Endothelial cell of umbilical vein (primary cell): ENCODE measurements at regions not wholly inside any gene's neighbourhood (a gene's known extent, or its start where the extent isn't known, plus 50 kb on each side); places are given as distances from the start of the nearest gene placed in this dataset.

Experiments used
- BruUV-seq: library from RNA; stranded (reverse); fragments of 400-500 nt; replicated peaks from 2 replicates; lab custom pipeline; 2021; lab: Mats Ljungman, UMichigan
- CTCF ChIA-PET: fragments of 300-600, 350-600 bp; sonication (Branson Sonifier 250); formaldehyde crosslinking; loops from one replicate; lab custom pipeline; 2021; ENCODE audit warnings: antibody characterized with exemption, inconsistent platforms; lab: Charles Lee
- POLR2A ChIA-PET: fragments of 300-600, 350-600 bp; sonication (Branson Sonifier 250); formaldehyde crosslinking; loops from one replicate; lab custom pipeline; 2021; ENCODE audit warnings: antibody characterized with exemption, inconsistent platforms; lab: Charles Lee
- DNase-seq: peaks from one replicate; pipeline ENCODE4 v3.0.0-alpha.2; 2011; ENCODE audit warnings: low read depth, low spot score
- FAIRE-seq: peaks from 2 replicates; lab custom pipeline; 2011; peaks lifted over from hg19 to GRCh38; lab: Jason Lieb, UNC
- H2AFZ ChIP-seq: 2 replicates; pipeline ENCODE4 v1.6.0; 2012; ENCODE audit warnings: low read depth, low read length, control low read depth, inconsistent platforms
- H3K27ac ChIP-seq: 2 replicates; pipeline ENCODE4 v1.5.1; 2011; ENCODE audit warnings: low read depth, mild to moderate bottlenecking, control low read depth, low read length, moderate library complexity; ENCODE audit not compliant: insufficient read depth
- H3K27me3 ChIP-seq, 2 experiments: 2 replicates each; pipeline versions ENCODE4 v1.6.0 to v1.6.1; 2011; ENCODE audit warnings: low read length in 2 of 2, mixed read lengths in 1 of 2; ENCODE audit not compliant: control insufficient read depth in 2 of 2, insufficient read depth in 2 of 2
- H3K36me3 ChIP-seq, 2 experiments: 2 replicates in 1 of 2; 3 replicates in 1 of 2; pipeline ENCODE4 v1.5.1; 2011; ENCODE audit warnings: low read length in 2 of 2, mild to moderate bottlenecking in 1 of 2, moderate library complexity in 1 of 2; ENCODE audit not compliant: control insufficient read depth in 2 of 2, insufficient read depth in 2 of 2; ENCODE audit errors: extremely low read depth in 1 of 2
- H3K4me1 ChIP-seq: 3 replicates; pipeline ENCODE4 v1.5.1; 2011; ENCODE audit warnings: mild to moderate bottlenecking, low read length; ENCODE audit not compliant: control insufficient read depth, insufficient read depth; ENCODE audit errors: extremely low read depth
- H3K4me2 ChIP-seq: 2 replicates; pipeline ENCODE4 v1.6.1; 2011; ENCODE audit warnings: low read length, control low read depth, mixed read lengths; ENCODE audit not compliant: insufficient read depth
- H3K4me3 ChIP-seq, 3 experiments: fragments of 200-600 bp in 1 of 3; sonication (generic), shearing (Covaris generic) in 1 of 3; replicated peaks in 1 of 3; 2 replicates each; pipeline ENCODE4 v1.5.1; 2011 to 2016; ENCODE audit warnings: control low read depth in 3 of 3, low read length in 3 of 3, mild to moderate bottlenecking in 2 of 3, inconsistent platforms in 1 of 3, low read depth in 1 of 3, moderate library complexity in 1 of 3; ENCODE audit not compliant: insufficient read depth in 1 of 3
- H3K79me2 ChIP-seq: 2 replicates; pipeline ENCODE4 v1.6.0; 2012; ENCODE audit warnings: low read length, inconsistent platforms; ENCODE audit not compliant: control insufficient read depth, insufficient read depth
- H3K9ac ChIP-seq: replicated peaks from 2 replicates; pipeline ENCODE3; 2011; ENCODE audit warnings: low read length, control low read depth; ENCODE audit not compliant: insufficient read depth; ENCODE audit errors: extremely low read depth
- H3K9me1 ChIP-seq: replicated peaks from 3 replicates; pipeline ENCODE4 v1.6.0; 2011; ENCODE audit warnings: mild to moderate bottlenecking, low read length; ENCODE audit not compliant: control insufficient read depth, insufficient read depth; ENCODE audit errors: extremely low read depth
- H3K9me3 ChIP-seq: replicated peaks from 2 replicates; pipeline ENCODE4 v1.5.1; 2012; ENCODE audit warnings: low read length, inconsistent platforms; ENCODE audit not compliant: control insufficient read depth, insufficient read depth
- H4K20me1 ChIP-seq: replicated peaks from 2 replicates; pipeline ENCODE3; 2011; ENCODE audit warnings: mild to moderate bottlenecking, low read length; ENCODE audit not compliant: control insufficient read depth, insufficient read depth; ENCODE audit errors: extremely low read depth
- CTCF ChIP-seq, 2 donors: IDR thresholded peaks; 1 replicate in 1 of 2; 2 replicates in 1 of 2; pipeline ENCODE4 v1.5.1; 2011; ENCODE audit warnings: low read length in 2 of 2, mild to moderate bottlenecking in 2 of 2, moderate library complexity in 2 of 2, control low read depth in 1 of 2, inconsistent platforms in 1 of 2, low read depth in 1 of 2; ENCODE audit not compliant: insufficient read depth in 1 of 2; ENCODE audit errors: extremely low read depth in 1 of 2
- EZH2 ChIP-seq: IDR thresholded peaks from 2 replicates; pipeline ENCODE4 v1.6.1; 2012; ENCODE audit warnings: borderline replicate concordance, low read depth, mild to moderate bottlenecking, moderate library complexity, low read length, inconsistent platforms; ENCODE audit not compliant: severe bottlenecking
- FOS ChIP-seq: IDR thresholded peaks from 2 replicates; pipeline ENCODE4 v1.6.1; 2011; ENCODE audit warnings: mild to moderate bottlenecking, low read length, moderate library complexity, borderline replicate concordance; ENCODE audit not compliant: insufficient read depth
- GATA2 ChIP-seq: IDR thresholded peaks from 2 replicates; pipeline ENCODE4 v1.7.0; 2011; ENCODE audit warnings: low read depth, mild to moderate bottlenecking, moderate library complexity, mixed read lengths, low read length; ENCODE audit not compliant: insufficient read length, insufficient read depth
- JUN ChIP-seq: IDR thresholded peaks from 2 replicates; pipeline ENCODE4 v1.6.1; 2011; ENCODE audit warnings: borderline replicate concordance, low read depth; ENCODE audit not compliant: insufficient read length, insufficient read depth
- MAX ChIP-seq: IDR thresholded peaks from 2 replicates; pipeline ENCODE4 v1.6.1; 2011; ENCODE audit not compliant: insufficient read depth, insufficient read length
- MYC ChIP-seq: IDR thresholded peaks from one replicate; pipeline ENCODE4 v1.6.1; 2011; ENCODE audit warnings: mild to moderate bottlenecking, low read depth, low read length
- POLR2A ChIP-seq: IDR thresholded peaks from 2 replicates; pipeline ENCODE4 v1.6.1; 2012; ENCODE audit warnings: low read depth, mild to moderate bottlenecking, control low read depth, low read length
- POLR2AphosphoS5 ChIP-seq: IDR thresholded peaks from 2 replicates; pipeline ENCODE4 v1.6.1; 2012; ENCODE audit warnings: low read depth, mild to moderate bottlenecking, control low read depth, low read length, moderate library complexity; ENCODE audit not compliant: insufficient read depth
- dilution Hi-C: fragments of 300-500 bp; cut with MboI; formaldehyde crosslinking; loops from one replicate; pipeline ENCODE4 v1.15.0; 2019; ENCODE audit warnings: low sequenced_read_pairs; ENCODE audit not compliant: extremely low pct_ligation_motif_present
- intact Hi-C: fragments of 100-400 bp; cut with micrococcal nuclease; formaldehyde crosslinking; loops from one replicate; pipeline ENCODE4 v1.10.0; 2022

- Histone ChIP-seq H3K4me3 (no peak overlapping the region), H3K36me3 (no peaks in the 10 kb centered on the region), H3K79me2 (no peaks in the 10 kb centered on the region), H3K27ac (no peak overlapping the region), H3K4me2 (no peak overlapping the region), H2AFZ (no peak overlapping the region), H4K20me1 (no peaks in the 10 kb centered on the region), H3K4me1 (no peaks in the 10 kb centered on the region), H3K27me3 (peaks cover 0 to 2% of the 10 kb centered on the region in 2 experiments), H3K9ac (no peak overlapping the region), H3K9me3 (no peaks in the 10 kb centered on the region), H3K9me1 (no peaks in the 10 kb centered on the region)
- POLR2A ChIA-PET = no interaction called here
- intact Hi-C loops = no loop called here
- dilution Hi-C loops = no loop called here
- DNase-seq (no peak), FAIRE-seq (no peak)
- no peak for TF ChIP-seq POLR2AphosphoS5
- TF ChIP-seq JUN = no peak
- no peak for TF ChIP-seq EZH2
- TF ChIP-seq MAX = no peak
- TF ChIP-seq GATA2 = no peak
- TF ChIP-seq POLR2A = no peak
- TF ChIP-seq CTCF (IDR thresholded peaks at IDR 0.05; ENCODE audit: extremely low read depth in 1 of 2, insufficient read depth in 1 of 2, low read depth in 1 of 2, low read length in 2 of 2) = no peak
- TF ChIP-seq FOS = no peak
- TF ChIP-seq MYC = no peak
- BruUV-seq = no TSS peak
- CTCF ChIA-PET = no interaction called here
These were observed 411.2 kb downstream of the MID1IP1 start for GRCh38 chrX:39212456-39212855.
